ENCODE measurements at regions not wholly inside any gene's neighbourhood (a gene's known extent, or its start where the extent isn't known, plus 50 kb on each side); places are given as distances from the start of the nearest gene placed in this dataset.
A peak's percentile ranks its signal among the peaks of the same experiment; 100 is the strongest.

DNA sequence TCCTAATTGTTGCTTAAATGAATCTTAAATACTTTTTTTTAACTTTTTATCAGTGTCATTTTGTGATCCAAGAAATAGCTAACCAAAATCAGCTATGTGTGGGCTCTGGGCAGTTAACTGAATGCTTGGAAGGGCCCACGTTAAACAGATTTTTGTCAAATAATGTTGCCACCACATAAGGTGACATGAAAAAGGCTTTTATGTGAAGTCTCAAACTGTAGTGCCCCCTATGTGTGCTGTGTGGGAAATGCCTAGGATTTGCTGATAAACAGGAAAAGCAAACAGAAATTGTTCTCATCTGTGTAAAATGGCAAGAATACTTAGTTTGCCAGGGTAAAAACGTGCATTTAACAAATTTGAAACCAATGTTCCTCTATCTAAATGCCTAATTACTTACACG lies 242.2 kb downstream of the ZNF516 start:
- Histone ChIP-seq H3K79me2 (ENCODE audit: low read depth) (no peaks in the 10 kb centered on the region), H4K20me1 (ENCODE audit: insufficient read depth) (no peaks in the 10 kb centered on the region), H3F3A (ENCODE audit: insufficient read depth, low read depth) (no peaks in the 10 kb centered on the region), H3K4me3 (no peak overlapping the region), H3K27ac (no peak overlapping the region), H3K36me3 (ENCODE audit: low read depth) (no peaks in the 10 kb centered on the region), H3K4me2 (no peak overlapping the region), H3K9me3 (ENCODE audit: insufficient read depth, low read depth) (no peaks in the 10 kb centered on the region), H2AFZ (no peak overlapping the region), H3K9me2 (ENCODE audit: insufficient read depth) (no peaks in the 10 kb centered on the region), H3K27me3 (ENCODE audit: insufficient read depth, low read depth) (peaks cover 94% of the 10 kb centered on the region), H3K4me1 (replicated peaks; ENCODE audit: insufficient read depth) (no peaks in the 10 kb centered on the region)
- no TSS peak for BruUV-seq (replicated peaks)
- ChIA-PET CTCF (no interaction called here), POLR2A (ENCODE audit: unreplicated experiment) (no interaction called here)
- intact Hi-C loops (cut with micrococcal nuclease; ENCODE audit: unreplicated experiment): no loop called here
- DNase-seq: no peak
- TF ChIP-seq EZH2 (IDR thresholded peaks at IDR 0.05; ENCODE audit: low read depth): no peak
- TF ChIP-seq CTCF (conservative IDR thresholded peaks at IDR 0.05): peak; percentile 49; the same call in 1 of the 2 replicates

GRCh38 chr18:76252139-76252538 lies 242.9 kb downstream of the ZNF516 start:
- Histone ChIP-seq H3K4me1 (replicated peaks; ENCODE audit: insufficient read depth) (no peaks in the 10 kb centered on the region), H3K9me2 (ENCODE audit: insufficient read depth) (no peaks in the 10 kb centered on the region), H3F3A (ENCODE audit: insufficient read depth, low read depth) (no peaks in the 10 kb centered on the region), H4K20me1 (ENCODE audit: insufficient read depth) (no peaks in the 10 kb centered on the region), H2AFZ (no peak overlapping the region), H3K9me3 (ENCODE audit: insufficient read depth, low read depth) (no peaks in the 10 kb centered on the region), H3K4me3 (no peak overlapping the region), H3K27ac (no peak overlapping the region), H3K27me3 (ENCODE audit: insufficient read depth, low read depth) (peaks cover 93% of the 10 kb centered on the region), H3K36me3 (ENCODE audit: low read depth) (no peaks in the 10 kb centered on the region), H3K79me2 (ENCODE audit: low read depth) (no peaks in the 10 kb centered on the region), H3K4me2 (no peak overlapping the region)
- intact Hi-C loops (cut with micrococcal nuclease; ENCODE audit: unreplicated experiment): no loop called here
- no peak for TF ChIP-seq EZH2 (IDR thresholded peaks at IDR 0.05; ENCODE audit: low read depth)
- no peak for TF ChIP-seq CTCF (conservative IDR thresholded peaks at IDR 0.05)
- ChIA-PET CTCF (no interaction called here), POLR2A (ENCODE audit: unreplicated experiment) (no interaction called here)
- no peak for DNase-seq
- no TSS peak for BruUV-seq (replicated peaks)

DNA sequence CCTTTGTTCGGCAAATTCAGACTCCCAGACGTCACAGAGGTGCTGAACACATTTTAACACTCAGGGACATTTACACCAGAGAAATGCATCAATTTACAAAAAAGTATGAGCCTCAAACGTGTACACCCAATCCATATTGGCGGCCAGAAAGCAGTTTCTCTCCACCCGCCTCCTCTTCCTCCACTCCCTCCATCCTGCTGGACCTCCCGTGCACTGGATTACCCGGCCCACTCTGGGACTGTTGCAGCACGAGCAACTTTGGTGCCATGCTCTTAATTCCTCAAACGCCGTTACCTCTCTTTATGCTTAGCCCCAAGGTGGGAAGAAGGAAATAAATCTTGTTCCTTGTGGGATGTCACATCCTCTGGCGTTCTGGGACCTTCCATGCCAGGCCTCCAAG lies 243.4 kb downstream of the ZNF516 start:
- no TSS peak for BruUV-seq (replicated peaks)
- POLR2A ChIA-PET (ENCODE audit: unreplicated experiment): no interaction called here
- intact Hi-C loops (cut with micrococcal nuclease; ENCODE audit: unreplicated experiment): no loop called here

More for the DNA sequence above, 243.4 kb downstream of the ZNF516 start:
- H3K79me2 ChIP-seq (ENCODE audit: low read depth): no peaks in the 10 kb centered on the region
- H3F3A ChIP-seq (ENCODE audit: insufficient read depth, low read depth): no peaks in the 10 kb centered on the region
- no peak overlapping the region for H2AFZ ChIP-seq
- no peak for DNase-seq
- peaks cover 93% of the 10 kb centered on the region for H3K27me3 ChIP-seq (ENCODE audit: insufficient read depth, low read depth)
- no peak overlapping the region for H3K4me3 ChIP-seq
- H3K27ac ChIP-seq: no peak overlapping the region
- TF ChIP-seq EZH2 (IDR thresholded peaks at IDR 0.05; ENCODE audit: low read depth) (0 out of 2 replicates have a peak, but pooled peaks have one; percentile 20), CTCF (conservative IDR thresholded peaks at IDR 0.05) (no peak)
- no peaks in the 10 kb centered on the region for H3K4me1 ChIP-seq (replicated peaks; ENCODE audit: insufficient read depth)
- H3K9me3 ChIP-seq (ENCODE audit: insufficient read depth, low read depth): no peaks in the 10 kb centered on the region
- H3K36me3 ChIP-seq (ENCODE audit: low read depth): no peaks in the 10 kb centered on the region
- CTCF ChIA-PET: no interaction called here
- H3K9me2 ChIP-seq (ENCODE audit: insufficient read depth): no peaks in the 10 kb centered on the region
- H4K20me1 ChIP-seq (ENCODE audit: insufficient read depth): no peaks in the 10 kb centered on the region
- no peak overlapping the region for H3K4me2 ChIP-seq
